CD4-positive, alpha-beta T cell (primary cell): ENCODE measurements at regions not wholly inside any gene's neighbourhood (a gene's known extent, or its start where the extent isn't known, plus 50 kb on each side); places are given as distances from the start of the nearest gene placed in this dataset.

Experiments
- ATAC-seq: fragments of 200-7000 bp; cut with Tn5 transposase; one replicate; pipeline ENCODE4 v1.10.0; 2022; ENCODE audit warnings: mild to moderate bottlenecking; ENCODE audit not compliant: poor library complexity
- CTCF ChIA-PET: fragments of 350-600 bp; sonication (Branson Sonifier 250); formaldehyde crosslinking; loops from one replicate; lab custom pipeline; 2021; ENCODE audit warnings: antibody characterized with exemption, inconsistent platforms; lab: Charles Lee
- POLR2A ChIA-PET: fragments of 350-600 bp; sonication (Branson Sonifier 250); formaldehyde crosslinking; loops from one replicate; lab custom pipeline; 2021; ENCODE audit warnings: antibody characterized with exemption, inconsistent platforms; lab: Charles Lee
- DNase-seq, 14 experiments: peaks; one replicate each; pipeline ENCODE4 v3.0.0-alpha.2; 2013 to 2020; ENCODE audit warnings: mixed read lengths in 2 of 14
- H3K27ac ChIP-seq, 2 donors: one replicate each; pipeline versions ENCODE4 v1.5.1 to v1.7.0; 2013; ENCODE audit warnings: low read length in 2 of 2, low read depth in 1 of 2, mild to moderate bottlenecking in 1 of 2
- H3K27me3 ChIP-seq, 2 experiments: 1 replicate in 1 of 2; 2 replicates in 1 of 2; pipeline versions ENCODE4 v1.6.1 to v1.7.0; 2013; ENCODE audit warnings: low read length in 2 of 2, control low read depth in 1 of 2, mild to moderate bottlenecking in 1 of 2, moderate library complexity in 1 of 2; ENCODE audit not compliant: insufficient read depth in 2 of 2, control insufficient read depth in 1 of 2
- H3K36me3 ChIP-seq: one replicate; pipeline ENCODE4 v1.6.1; 2013; ENCODE audit warnings: low read length, control low read depth; ENCODE audit not compliant: insufficient read depth
- H3K4me1 ChIP-seq: one replicate; pipeline ENCODE4 v1.6.1; 2013; ENCODE audit warnings: low read length, control low read depth; ENCODE audit not compliant: insufficient read depth
- H3K4me3 ChIP-seq: one replicate; pipeline ENCODE4 v1.5.1; 2013; ENCODE audit warnings: mild to moderate bottlenecking, low read length, moderate library complexity
- H3K9me3 ChIP-seq, 2 experiments: 1 replicate in 1 of 2; 2 replicates in 1 of 2; pipeline versions ENCODE4 v1.6.1 to v1.7.0; 2013; ENCODE audit warnings: low read length in 2 of 2, mild to moderate bottlenecking in 2 of 2, control low read depth in 1 of 2, moderate library complexity in 1 of 2; ENCODE audit not compliant: control insufficient read depth in 1 of 2, insufficient read depth in 1 of 2
- H3K27ac Mint-ChIP-seq: one replicate; pipeline ENCODE4 v1.8.0; 2020; ENCODE audit warnings: mixed read lengths
- H3K27me3 Mint-ChIP-seq: one replicate; pipeline ENCODE4 v1.8.0; 2021; ENCODE audit warnings: mixed read lengths
- H3K36me3 Mint-ChIP-seq: one replicate; pipeline ENCODE4 v1.8.0; 2021; ENCODE audit warnings: low read depth, mixed read lengths
- H3K4me1 Mint-ChIP-seq: one replicate; pipeline ENCODE4 v1.8.0; 2021; ENCODE audit warnings: low read depth, mixed read lengths
- H3K4me3 Mint-ChIP-seq: one replicate; pipeline ENCODE4 v1.8.0; 2020; ENCODE audit warnings: mild to moderate bottlenecking, mixed read lengths
- H3K9me3 Mint-ChIP-seq: one replicate; pipeline ENCODE4 v1.8.0; 2020; ENCODE audit warnings: mixed read lengths
- intact Hi-C, 2 experiments: fragments of 100-400 bp; cut with DNase I in 1 of 2; cut with micrococcal nuclease in 1 of 2; formaldehyde crosslinking; loops; one replicate each; pipeline versions ENCODE4 v1.15.1 to v1.9.0; 2023 to 2025; cut with DNase I, micrococcal nuclease
- TF ChIP-seq, protein P1 (sequence below): fragments of 200-600 bp; IDR thresholded peaks from one replicate; pipeline ENCODE4 v1.8.0; 2022; ENCODE audit warnings: antibody characterized with exemption, mild to moderate bottlenecking

DNA sequence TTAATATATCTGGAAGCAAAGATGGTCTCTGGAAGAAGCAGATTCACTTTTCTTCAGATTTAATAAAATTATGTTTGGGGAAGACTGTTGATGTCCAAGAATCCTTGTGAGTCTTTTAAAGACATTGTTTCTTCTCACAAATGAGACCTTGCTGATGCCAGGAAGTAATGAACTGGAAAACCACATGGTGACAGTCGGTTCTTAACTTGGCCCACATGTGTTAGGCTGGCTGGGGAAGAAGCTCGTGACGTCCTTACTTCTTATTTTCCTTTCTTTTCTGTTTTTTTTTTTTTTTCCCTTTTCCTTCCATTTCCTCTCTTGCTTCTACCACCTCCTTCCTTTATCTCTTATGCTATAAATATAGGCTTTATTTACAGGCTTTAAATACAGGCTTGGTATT, 950.2 kb downstream of the BCL11B start:
- Histone ChIP-seq H3K9me3 (peaks cover 3 to 6% of the 10 kb centered on the region in 2 experiments), H3K27me3 (no peaks in the 10 kb centered on the region), H3K4me3 (no peak overlapping the region), H3K4me1 (peaks cover 3% of the 10 kb centered on the region), H3K36me3 (no peaks in the 10 kb centered on the region), H3K27ac (no peak overlapping the region)
- DNase-seq = peak in 1 of 14 experiments; percentile 1
- Mint-ChIP-seq H3K27me3 (no peaks in the 10 kb centered on the region), H3K9me3 (peaks cover 4% of the 10 kb centered on the region), H3K4me1 (peaks cover 24% of the 10 kb centered on the region), H3K27ac (no peak overlapping the region), H3K36me3 (peaks cover 6% of the 10 kb centered on the region), H3K4me3 (no peak overlapping the region)
- intact Hi-C loops = no loop called here
- no peak for ATAC-seq
- TF ChIP-seq, protein P1, sequence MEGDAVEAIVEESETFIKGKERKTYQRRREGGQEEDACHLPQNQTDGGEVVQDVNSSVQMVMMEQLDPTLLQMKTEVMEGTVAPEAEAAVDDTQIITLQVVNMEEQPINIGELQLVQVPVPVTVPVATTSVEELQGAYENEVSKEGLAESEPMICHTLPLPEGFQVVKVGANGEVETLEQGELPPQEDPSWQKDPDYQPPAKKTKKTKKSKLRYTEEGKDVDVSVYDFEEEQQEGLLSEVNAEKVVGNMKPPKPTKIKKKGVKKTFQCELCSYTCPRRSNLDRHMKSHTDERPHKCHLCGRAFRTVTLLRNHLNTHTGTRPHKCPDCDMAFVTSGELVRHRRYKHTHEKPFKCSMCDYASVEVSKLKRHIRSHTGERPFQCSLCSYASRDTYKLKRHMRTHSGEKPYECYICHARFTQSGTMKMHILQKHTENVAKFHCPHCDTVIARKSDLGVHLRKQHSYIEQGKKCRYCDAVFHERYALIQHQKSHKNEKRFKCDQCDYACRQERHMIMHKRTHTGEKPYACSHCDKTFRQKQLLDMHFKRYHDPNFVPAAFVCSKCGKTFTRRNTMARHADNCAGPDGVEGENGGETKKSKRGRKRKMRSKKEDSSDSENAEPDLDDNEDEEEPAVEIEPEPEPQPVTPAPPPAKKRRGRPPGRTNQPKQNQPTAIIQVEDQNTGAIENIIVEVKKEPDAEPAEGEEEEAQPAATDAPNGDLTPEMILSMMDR = no peak
- POLR2A ChIA-PET = interaction anchor here (1.1 kb wide), 1 partner anchor 123 kb away, joined by 3 read pairs; no protein-coding TSS in a partner anchor
- CTCF ChIA-PET = interaction anchor here (0.6 kb wide), 1 partner anchor 102 kb away, joined by 3 read pairs; no protein-coding TSS in a partner anchor

DNA sequence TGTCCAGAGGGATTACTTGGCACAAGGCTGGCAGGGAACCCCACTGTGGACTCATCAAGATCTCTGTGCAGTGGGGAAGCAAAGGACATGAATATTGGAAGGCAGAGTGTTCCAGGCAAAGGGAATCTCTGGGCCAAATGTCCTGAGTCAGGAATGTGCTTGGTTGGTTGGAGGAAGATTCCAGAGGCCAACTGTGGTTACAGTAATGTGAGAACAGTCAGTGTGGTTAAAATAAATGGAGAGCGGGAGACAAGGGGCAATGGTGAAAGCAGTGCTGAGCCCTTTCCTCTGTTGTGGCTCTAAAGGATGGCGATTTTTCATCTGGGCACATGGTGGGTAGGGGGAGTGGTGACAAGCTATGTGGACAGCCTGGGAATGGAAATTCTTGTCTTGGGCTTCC, 948.2 kb downstream of the BCL11B start:
- H3K27ac Mint-ChIP-seq = no peak overlapping the region
- TF ChIP-seq, protein P1 = no peak
- H3K27me3 ChIP-seq = no peaks in the 10 kb centered on the region
- H3K36me3 Mint-ChIP-seq = peaks cover 6% of the 10 kb centered on the region
- intact Hi-C loops = no loop called here
- peaks cover 4% of the 10 kb centered on the region for H3K9me3 Mint-ChIP-seq
- H3K36me3 ChIP-seq = no peaks in the 10 kb centered on the region
- ChIA-PET POLR2A (interaction anchor here (0.8 kb wide), 1 partner anchor 345 kb away, joined by 3 read pairs; no protein-coding TSS in a partner anchor), CTCF (no interaction called here)
- no peak overlapping the region for H3K4me3 Mint-ChIP-seq
- ATAC-seq (no peak), DNase-seq (no peak)
- no peak overlapping the region for H3K4me3 ChIP-seq
- peaks cover 24% of the 10 kb centered on the region for H3K4me1 Mint-ChIP-seq
- no peak overlapping the region for H3K27ac ChIP-seq
- peaks cover 0 to 6% of the 10 kb centered on the region in 2 experiments for H3K9me3 ChIP-seq
- peaks cover 3% of the 10 kb centered on the region for H3K4me1 ChIP-seq
- H3K27me3 Mint-ChIP-seq = no peaks in the 10 kb centered on the region

DNA sequence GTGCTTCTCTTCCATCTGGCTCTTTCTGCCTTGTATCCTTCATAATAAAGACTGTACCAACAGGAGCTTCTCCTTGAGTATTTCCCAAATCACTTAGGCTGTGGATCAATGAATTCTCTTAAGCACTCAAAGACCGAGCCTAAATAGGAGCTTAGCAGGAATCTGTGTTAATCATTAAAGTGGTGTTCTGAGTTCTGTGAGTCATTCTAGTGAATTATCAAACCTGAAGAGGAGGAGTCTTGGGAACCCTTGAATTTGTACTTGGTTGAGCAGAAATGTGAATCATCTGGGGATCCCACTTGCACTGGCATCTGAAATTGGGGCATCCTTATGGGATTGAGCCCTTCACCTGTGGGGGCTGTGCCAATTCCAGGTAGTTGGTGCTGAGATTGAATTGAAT, 946.2 kb downstream of the BCL11B start:
- POLR2A ChIA-PET = no interaction called here

More for the DNA sequence above, 946.2 kb downstream of the BCL11B start:
- H3K4me1 ChIP-seq = peaks cover 3% of the 10 kb centered on the region
- H3K36me3 Mint-ChIP-seq = peaks cover under 1% of the 10 kb centered on the region
- no peaks in the 10 kb centered on the region for H3K27me3 Mint-ChIP-seq
- H3K9me3 Mint-ChIP-seq = peaks cover 6% of the 10 kb centered on the region
- H3K27ac Mint-ChIP-seq = no peak overlapping the region
- no peak overlapping the region for H3K4me3 Mint-ChIP-seq
- no peak for DNase-seq
- CTCF ChIA-PET = interaction anchor here (0.7 kb wide), 1 partner anchor 141 kb away, joined by 4 read pairs; no protein-coding TSS in a partner anchor
- H3K36me3 ChIP-seq = no peaks in the 10 kb centered on the region
- H3K4me3 ChIP-seq = no peak overlapping the region
- ATAC-seq = no peak
- no peak overlapping the region for H3K27ac ChIP-seq
- no peaks in the 10 kb centered on the region for H3K27me3 ChIP-seq
- intact Hi-C loops = no loop called here
- no peaks in the 10 kb centered on the region for H3K9me3 ChIP-seq
- TF ChIP-seq, protein P1 = no peak
- peaks cover 24% of the 10 kb centered on the region for H3K4me1 Mint-ChIP-seq
